SH-SY5Y (cell line): ENCODE measurements at regions not wholly inside any gene's neighbourhood (a gene's known extent, or its start where the extent isn't known, plus 50 kb on each side); places are given as distances from the start of the nearest gene placed in this dataset.

ENCODE experiments used
- GATA2 ChIP-seq: IDR thresholded peaks from 2 replicates; pipeline ENCODE4 v1.6.1; 2011; ENCODE audit warnings: mild to moderate bottlenecking, low read depth, low read length
- GATA3 ChIP-seq: IDR thresholded peaks from 2 replicates; pipeline ENCODE4 v1.6.1; 2011; ENCODE audit warnings: low read depth, mild to moderate bottlenecking, low read length, moderate library complexity

- TF ChIP-seq GATA2 (no peak), GATA3 (no peak)
Observed at GRCh38 chr9:82716821-82717220, 346.1 kb downstream of the RASEF start.
